Breast epithelium (tissue), 4 donors: ENCODE measurements at regions not wholly inside any gene's neighbourhood (a gene's known extent, or its start where the extent isn't known, plus 50 kb on each side); places are given as distances from the start of the nearest gene placed in this dataset.
A peak's percentile ranks its signal among the peaks of the same experiment; 100 is the strongest.

Source experiments
- DNase-seq, 2 donors: peaks; one replicate each; pipeline ENCODE4 v3.0.0-alpha.2; 2019; ENCODE audit warnings: low spot score in 2 of 2
- H3K27ac ChIP-seq, 2 donors: fragments of 200-600 bp; sonication (generic) in 1 of 2; one replicate each; pipeline ENCODE4 v1.5.1; 2016 to 2019; ENCODE audit warnings: mild to moderate bottlenecking in 1 of 2
- H3K27me3 ChIP-seq, 2 donors: fragments of 200-600 bp; sonication (generic) in 1 of 2; one replicate each; pipeline versions ENCODE4 v1.5.1 to v1.6.0; 2017 to 2019; ENCODE audit warnings: control low read depth in 1 of 2, mild to moderate bottlenecking in 1 of 2
- H3K36me3 ChIP-seq: fragments of 200-600 bp; one replicate; pipeline ENCODE4 v1.5.1; 2019
- H3K4me1 ChIP-seq, 2 donors: fragments of 200-600 bp; sonication (generic); one replicate each; pipeline ENCODE4 v1.5.1; 2016 to 2019; ENCODE audit warnings: control low read depth in 1 of 2
- H3K4me3 ChIP-seq, 3 donors: fragments of 200-600 bp; sonication (generic); 1 replicate in 2 of 3; 2 replicates in 1 of 3; pipeline ENCODE4 v1.5.1; 2016 to 2019; ENCODE audit warnings: mild to moderate bottlenecking in 3 of 3, moderate library complexity in 2 of 3
- H3K9me3 ChIP-seq, 2 donors: fragments of 200-600 bp; sonication (generic) in 1 of 2; one replicate each; pipeline ENCODE4 v1.5.1; 2016 to 2019; ENCODE audit warnings: control low read depth in 1 of 2
- POLR2A ChIP-seq: fragments of 450-650 bp; IDR thresholded peaks from one replicate; pipeline ENCODE4 v1.6.1; 2016; ENCODE audit warnings: antibody characterized with exemption, mild to moderate bottlenecking, moderate library complexity
- POLR2AphosphoS5 ChIP-seq, 3 donors: sonication (generic); formaldehyde crosslinking; IDR thresholded peaks; one replicate each; pipeline ENCODE4 v1.6.1; 2017; ENCODE audit warnings: antibody characterized with exemption in 3 of 3
- intact Hi-C: fragments of 100-400 bp; cut with DNase I; formaldehyde crosslinking; loops from one replicate; pipeline ENCODE4 v1.15.1; 2023; ENCODE audit warnings: low total_unique reads
- TF ChIP-seq, protein P1 (sequence below), 3 donors: fragments of 450-650 bp; IDR thresholded peaks; one replicate each; pipeline ENCODE4 v1.5.1; 2016 to 2017; ENCODE audit warnings: antibody characterized with exemption in 3 of 3, mild to moderate bottlenecking in 3 of 3, moderate library complexity in 3 of 3

DNA sequence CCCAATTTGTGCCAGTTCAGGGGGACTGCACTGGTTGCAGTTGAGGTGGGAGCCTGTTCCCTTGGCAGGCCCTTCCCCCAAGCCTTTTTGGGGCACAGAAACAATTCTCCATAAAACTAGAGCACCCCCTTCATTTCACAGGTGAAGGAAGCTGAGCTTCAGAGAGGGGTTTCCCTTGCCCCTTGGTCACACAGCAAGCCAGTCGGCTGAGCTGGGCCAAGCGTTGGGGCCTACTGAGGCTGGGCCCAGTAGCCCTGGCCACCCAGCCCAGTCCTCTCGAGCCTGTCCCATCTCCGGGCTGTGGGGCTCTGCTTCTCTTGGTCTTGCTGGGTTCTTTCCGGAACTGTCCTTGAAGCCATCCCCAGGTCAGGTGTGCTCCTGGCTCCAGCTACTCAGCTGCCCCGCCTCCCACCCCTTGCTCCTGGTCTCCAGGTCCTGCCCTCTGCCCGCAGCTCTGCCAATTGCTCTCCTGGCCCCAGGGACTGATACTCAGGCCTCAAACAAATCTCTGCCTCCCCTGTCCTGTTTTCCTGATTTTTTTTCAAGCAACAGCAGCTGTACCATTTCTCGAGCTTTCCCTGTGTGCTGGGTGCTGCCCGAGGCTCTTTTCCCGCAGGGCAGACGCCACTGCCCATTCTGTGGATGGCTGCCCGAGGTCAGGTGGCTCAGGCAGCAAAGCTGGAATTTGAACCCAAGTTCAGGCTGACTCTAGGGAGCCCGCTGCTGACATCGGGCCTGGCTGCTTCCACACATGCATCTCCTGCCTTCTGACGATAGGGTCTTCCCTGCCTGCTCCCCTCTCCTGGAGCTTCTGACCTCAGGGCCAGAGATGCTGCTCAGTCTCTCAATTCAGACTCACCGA, 87.4 kb upstream of the NKD1 start:
- Histone ChIP-seq H3K9me3 (no peaks in the 10 kb centered on the region), H3K27ac (no peak overlapping the region), H3K36me3 (no peaks in the 10 kb centered on the region), H3K4me3 (no peak overlapping the region), H3K27me3 (peaks cover 0 to 11% of the 10 kb centered on the region in 2 donors), H3K4me1 (no peaks in the 10 kb centered on the region)
- no peak for TF ChIP-seq POLR2AphosphoS5 (IDR thresholded peaks at IDR 0.05)
- TF ChIP-seq, protein P1, sequence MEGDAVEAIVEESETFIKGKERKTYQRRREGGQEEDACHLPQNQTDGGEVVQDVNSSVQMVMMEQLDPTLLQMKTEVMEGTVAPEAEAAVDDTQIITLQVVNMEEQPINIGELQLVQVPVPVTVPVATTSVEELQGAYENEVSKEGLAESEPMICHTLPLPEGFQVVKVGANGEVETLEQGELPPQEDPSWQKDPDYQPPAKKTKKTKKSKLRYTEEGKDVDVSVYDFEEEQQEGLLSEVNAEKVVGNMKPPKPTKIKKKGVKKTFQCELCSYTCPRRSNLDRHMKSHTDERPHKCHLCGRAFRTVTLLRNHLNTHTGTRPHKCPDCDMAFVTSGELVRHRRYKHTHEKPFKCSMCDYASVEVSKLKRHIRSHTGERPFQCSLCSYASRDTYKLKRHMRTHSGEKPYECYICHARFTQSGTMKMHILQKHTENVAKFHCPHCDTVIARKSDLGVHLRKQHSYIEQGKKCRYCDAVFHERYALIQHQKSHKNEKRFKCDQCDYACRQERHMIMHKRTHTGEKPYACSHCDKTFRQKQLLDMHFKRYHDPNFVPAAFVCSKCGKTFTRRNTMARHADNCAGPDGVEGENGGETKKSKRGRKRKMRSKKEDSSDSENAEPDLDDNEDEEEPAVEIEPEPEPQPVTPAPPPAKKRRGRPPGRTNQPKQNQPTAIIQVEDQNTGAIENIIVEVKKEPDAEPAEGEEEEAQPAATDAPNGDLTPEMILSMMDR (IDR thresholded peaks at IDR 0.05), result no peak
- no peak for TF ChIP-seq POLR2A
- intact Hi-C loops, result no loop called here
- peak in 1 of 2 donors; percentile 22 for DNase-seq

DNA sequence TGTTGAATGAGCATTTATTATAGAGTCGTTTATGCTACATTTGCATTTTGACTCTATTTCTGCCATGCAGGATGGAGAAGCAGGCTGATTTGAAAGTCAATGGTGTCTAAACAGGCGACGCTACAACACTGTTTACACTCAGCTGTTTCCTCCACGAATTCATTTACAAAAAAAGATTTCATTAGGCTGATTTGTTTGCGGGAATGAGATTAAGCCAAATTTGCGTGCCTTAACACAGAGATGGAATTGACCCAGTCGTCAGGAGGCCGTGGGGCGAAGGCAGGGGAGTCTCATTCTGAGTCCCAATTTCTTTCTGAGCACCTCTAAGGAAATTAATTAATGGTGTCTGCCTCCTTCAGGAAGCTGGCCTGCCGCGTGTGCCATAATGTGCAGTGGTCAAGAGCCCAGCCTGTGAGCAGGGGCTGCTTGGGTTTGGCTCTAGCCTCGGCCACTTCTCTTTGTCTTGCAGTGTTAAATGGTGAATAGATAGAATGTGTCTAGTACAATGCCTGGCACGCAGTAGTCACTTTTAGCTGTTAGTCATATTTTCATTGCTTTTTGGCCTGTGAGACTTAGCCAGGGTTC, 88.6 kb upstream of the NKD1 start:
- Histone ChIP-seq H3K9me3 (no peaks in the 10 kb centered on the region), H3K27me3 (peaks cover 0 to 11% of the 10 kb centered on the region in 2 donors), H3K27ac (no peak overlapping the region), H3K4me3 (no peak overlapping the region), H3K36me3 (no peaks in the 10 kb centered on the region), H3K4me1 (no peaks in the 10 kb centered on the region)
- intact Hi-C loops, result no loop called here
- DNase-seq, result peak in 1 of 2 donors; percentile 12
- TF ChIP-seq, protein P1 (IDR thresholded peaks at IDR 0.05), result no peak
- no peak for TF ChIP-seq POLR2AphosphoS5 (IDR thresholded peaks at IDR 0.05)
- no peak for TF ChIP-seq POLR2A

DNA sequence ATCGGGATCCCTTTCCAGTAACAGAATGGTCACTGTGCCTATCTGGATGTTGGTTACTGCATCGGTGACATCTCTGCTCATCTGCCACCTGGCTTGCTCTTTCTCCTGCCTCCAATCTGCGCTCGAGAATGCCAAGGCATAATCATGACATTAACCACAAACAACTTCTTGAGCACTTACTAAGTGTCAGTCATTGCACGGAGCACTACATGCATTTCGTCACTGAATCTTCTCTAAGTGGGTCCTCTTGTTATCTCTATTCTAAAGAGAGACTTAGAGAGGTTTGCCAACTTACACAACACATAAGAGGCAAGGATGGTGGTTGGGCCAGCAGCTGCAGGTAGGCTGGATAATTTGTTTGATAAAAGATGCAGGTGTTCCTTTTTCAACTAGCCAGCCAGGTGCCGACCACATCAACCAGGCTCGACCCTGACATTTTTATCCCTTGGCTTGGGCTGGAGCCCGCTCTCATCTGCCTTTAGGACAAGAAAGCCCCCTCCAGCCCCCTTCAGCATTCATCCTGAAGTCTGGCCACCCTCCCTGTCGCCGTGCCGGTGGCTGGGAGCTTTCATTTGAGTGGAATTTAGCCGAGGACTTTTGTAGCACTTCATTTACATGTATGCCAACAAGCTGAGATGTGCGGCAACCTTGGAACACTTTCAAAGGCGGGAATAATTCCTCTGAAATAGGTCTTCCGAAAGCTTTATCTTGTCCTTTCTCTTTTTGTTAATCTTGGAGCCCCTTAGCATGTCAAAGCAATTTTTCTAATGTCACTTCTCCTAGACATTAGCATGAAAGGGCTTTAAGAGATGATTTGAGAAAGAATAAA, 89.3 kb upstream of the NKD1 start:
- intact Hi-C loops, result no loop called here
- TF ChIP-seq POLR2A (no peak), POLR2AphosphoS5 (IDR thresholded peaks at IDR 0.05) (no peak)
- TF ChIP-seq, protein P1 (IDR thresholded peaks at IDR 0.05), result no peak
- peak in 1 of 2 donors; percentile 15 for DNase-seq
- Histone ChIP-seq H3K36me3 (no peaks in the 10 kb centered on the region), H3K4me3 (no peak overlapping the region), H3K27ac (no peak overlapping the region), H3K9me3 (no peaks in the 10 kb centered on the region), H3K4me1 (no peaks in the 10 kb centered on the region), H3K27me3 (peaks cover 0 to 11% of the 10 kb centered on the region in 2 donors)

DNA sequence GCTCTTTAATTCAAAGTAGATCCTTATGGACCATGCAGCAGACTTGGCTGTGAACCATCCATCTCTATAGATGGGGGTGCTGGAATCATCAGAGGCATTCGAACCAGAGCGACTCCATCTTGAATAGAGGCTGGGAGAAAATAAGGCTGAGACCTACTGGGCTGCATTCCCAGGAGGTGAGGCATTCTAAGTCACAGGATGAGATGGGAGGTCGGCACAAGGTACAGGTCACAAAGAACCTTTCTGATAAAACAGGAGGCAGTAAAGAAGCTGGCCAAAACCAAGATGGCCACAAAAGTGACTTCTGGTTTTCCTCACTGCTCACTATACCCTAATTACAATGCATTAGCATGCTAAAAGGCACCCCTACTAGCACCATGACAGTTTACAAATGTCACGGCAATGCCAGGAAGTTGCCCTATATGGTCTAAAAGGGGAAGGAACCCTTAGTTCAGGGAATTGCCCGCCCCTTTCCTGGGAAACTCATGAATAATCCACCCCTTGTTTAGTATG, 89.2 kb upstream of the BRD7 start:
- no peaks in the 10 kb centered on the region for H3K4me1 ChIP-seq
- TF ChIP-seq POLR2AphosphoS5 (IDR thresholded peaks at IDR 0.05) (no peak), POLR2A (no peak)
- TF ChIP-seq, protein P1 (IDR thresholded peaks at IDR 0.05), result no peak
- no peaks in the 10 kb centered on the region for H3K9me3 ChIP-seq
- no peak for DNase-seq
- no peaks in the 10 kb centered on the region for H3K36me3 ChIP-seq
- no peak overlapping the region for H3K27ac ChIP-seq
- H3K27me3 ChIP-seq, result peaks cover 0 to 11% of the 10 kb centered on the region in 2 donors
- no peak overlapping the region for H3K4me3 ChIP-seq
- intact Hi-C loops, result no loop called here
